GM10248 (cell line): ENCODE measurements at regions not wholly inside any gene's neighbourhood (a gene's known extent, or its start where the extent isn't known, plus 50 kb on each side); places are given as distances from the start of the nearest gene placed in this dataset.
"Not testable (repeated sequence)": the region's sequence is repeated elsewhere in the genome, so short reads cannot be mapped to it uniquely, and the experiment has no call there.

Source experiments
- CTCF ChIA-PET: fragments of 300-600 bp; sonication (Branson Sonifier 250); formaldehyde crosslinking; extraction: SDS; loops from one replicate; lab custom pipeline; 2021; ENCODE audit warnings: antibody characterized with exemption; lab: Yijun Ruan, JAX
- POLR2A ChIA-PET: fragments of 350-650 bp; sonication (Branson Sonifier 250); formaldehyde crosslinking; extraction: SDS; loops from one replicate; lab custom pipeline; 2020; ENCODE audit warnings: antibody characterized with exemption; lab: Yijun Ruan, JAX
- DNase-seq: peaks from one replicate; pipeline ENCODE4 v3.0.0; 2012; ENCODE audit errors: extremely low spot score
- TF ChIP-seq, protein P1 (sequence below): IDR thresholded peaks from 2 replicates; pipeline ENCODE4 v1.5.1; 2012; ENCODE audit warnings: mild to moderate bottlenecking, low read depth; ENCODE audit errors: extremely low read depth, missing control alignments, control extremely low read depth

- POLR2A ChIA-PET = no interaction called here
- DNase-seq = no peak
- TF ChIP-seq, protein P1, sequence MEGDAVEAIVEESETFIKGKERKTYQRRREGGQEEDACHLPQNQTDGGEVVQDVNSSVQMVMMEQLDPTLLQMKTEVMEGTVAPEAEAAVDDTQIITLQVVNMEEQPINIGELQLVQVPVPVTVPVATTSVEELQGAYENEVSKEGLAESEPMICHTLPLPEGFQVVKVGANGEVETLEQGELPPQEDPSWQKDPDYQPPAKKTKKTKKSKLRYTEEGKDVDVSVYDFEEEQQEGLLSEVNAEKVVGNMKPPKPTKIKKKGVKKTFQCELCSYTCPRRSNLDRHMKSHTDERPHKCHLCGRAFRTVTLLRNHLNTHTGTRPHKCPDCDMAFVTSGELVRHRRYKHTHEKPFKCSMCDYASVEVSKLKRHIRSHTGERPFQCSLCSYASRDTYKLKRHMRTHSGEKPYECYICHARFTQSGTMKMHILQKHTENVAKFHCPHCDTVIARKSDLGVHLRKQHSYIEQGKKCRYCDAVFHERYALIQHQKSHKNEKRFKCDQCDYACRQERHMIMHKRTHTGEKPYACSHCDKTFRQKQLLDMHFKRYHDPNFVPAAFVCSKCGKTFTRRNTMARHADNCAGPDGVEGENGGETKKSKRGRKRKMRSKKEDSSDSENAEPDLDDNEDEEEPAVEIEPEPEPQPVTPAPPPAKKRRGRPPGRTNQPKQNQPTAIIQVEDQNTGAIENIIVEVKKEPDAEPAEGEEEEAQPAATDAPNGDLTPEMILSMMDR = no peak
- CTCF ChIA-PET = interaction anchor here (1.3 to 3.1 kb wide), 3 partner anchors 8 to 15 kb away, joined by 4 to 14 read pairs (median 11); no protein-coding TSS in a partner anchor
Observed at GRCh38 chr5:54404568-54404967, 50.9 kb upstream of the HSPB3 start.

GRCh38 chr5:54403885-54404416 lies 51.5 kb upstream of the HSPB3 start:
- DNase-seq = no peak
- POLR2A ChIA-PET = no interaction called here
- CTCF ChIA-PET = interaction anchor here (1.3 to 3.1 kb wide), 5 partner anchors 9 to 64 kb away, joined by 3 to 14 read pairs (median 4); no protein-coding TSS in a partner anchor
- TF ChIP-seq, protein P1 = no peak

GRCh38 chr5:54403121-54403520 lies 52.4 kb upstream of the HSPB3 start:
- TF ChIP-seq, protein P1 = no peak
- CTCF ChIA-PET = interaction anchor here (0.8 to 3.1 kb wide), 8 partner anchors 9 to 464 kb away, joined by 3 to 20 read pairs (median 4); no protein-coding TSS in a partner anchor
- DNase-seq = no peak
- POLR2A ChIA-PET = no interaction called here

- peak; percentile 43 for DNase-seq
- POLR2A ChIA-PET = interaction anchor here (1.5 kb wide), 1 partner anchor 91 kb away, joined by 4 read pairs; the partner anchor contains the start of gene ARL15
- CTCF ChIA-PET = interaction anchor here (1.2 to 3.1 kb wide), 5 partner anchors 9 to 91 kb away, joined by 3 to 20 read pairs (median 5); partner anchors contain the start of gene ARL15
Observed at GRCh38 chr5:54401515-54401914, 54.0 kb upstream of the HSPB3 start.

DNA sequence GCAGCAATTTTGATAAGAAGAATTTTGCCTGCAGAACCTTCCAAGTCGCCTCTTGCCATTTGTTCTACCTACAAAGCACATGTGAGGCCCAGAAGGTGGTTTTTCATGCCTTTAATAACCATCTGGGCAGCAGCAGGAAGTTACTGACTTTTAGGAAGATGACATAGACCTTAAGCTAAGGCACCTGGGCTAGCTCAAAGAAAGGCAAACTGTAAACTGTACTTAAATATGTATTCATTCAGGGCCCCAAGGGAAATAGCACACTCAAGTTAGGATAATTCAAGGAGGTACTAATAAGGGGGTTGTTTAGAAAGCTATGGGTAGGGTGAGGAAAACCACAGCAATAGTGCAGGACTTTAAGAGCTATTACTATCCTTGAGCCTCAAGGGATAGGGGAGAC lies 57.3 kb upstream of the HSPB3 start:
- TF ChIP-seq, protein P1 = no peak
- ChIA-PET CTCF (interaction anchor here (0.6 to 1.3 kb wide), 3 partner anchors 13 to 83 kb away, joined by 3 to 4 read pairs (median 3); no protein-coding TSS in a partner anchor), POLR2A (no interaction called here)
- no peak for DNase-seq

More at GRCh38 chr5:54401515-54401914, 54.0 kb upstream of the HSPB3 start:
- TF ChIP-seq, protein P1 = no peak

DNA sequence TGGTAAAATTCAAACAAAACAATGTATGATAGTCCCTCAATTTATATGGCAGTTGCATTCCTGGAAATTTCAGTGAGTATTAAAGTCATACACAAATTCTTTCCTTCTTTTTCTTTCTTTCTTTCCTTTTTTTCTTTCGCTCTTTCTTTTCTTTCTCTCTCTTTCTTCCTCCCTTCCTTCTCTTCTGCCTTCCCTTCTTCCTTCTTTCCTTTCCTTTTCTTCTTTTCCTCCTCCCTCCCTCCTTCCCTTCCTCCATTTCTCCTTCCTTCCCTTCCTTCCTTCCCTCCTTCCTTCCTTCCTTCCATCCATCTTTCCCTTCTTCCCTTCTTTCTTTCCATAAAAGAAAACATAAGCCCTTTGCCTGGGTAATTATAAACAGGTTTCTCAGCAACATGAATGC lies 58.1 kb upstream of the HSPB3 start:
- TF ChIP-seq, protein P1 = no peak
- ChIA-PET CTCF (interaction anchor here (1.3 kb wide), 1 partner anchor 14 kb away, joined by 3 read pairs; no protein-coding TSS in a partner anchor), POLR2A (no interaction called here)
- DNase-seq = no peak

DNA sequence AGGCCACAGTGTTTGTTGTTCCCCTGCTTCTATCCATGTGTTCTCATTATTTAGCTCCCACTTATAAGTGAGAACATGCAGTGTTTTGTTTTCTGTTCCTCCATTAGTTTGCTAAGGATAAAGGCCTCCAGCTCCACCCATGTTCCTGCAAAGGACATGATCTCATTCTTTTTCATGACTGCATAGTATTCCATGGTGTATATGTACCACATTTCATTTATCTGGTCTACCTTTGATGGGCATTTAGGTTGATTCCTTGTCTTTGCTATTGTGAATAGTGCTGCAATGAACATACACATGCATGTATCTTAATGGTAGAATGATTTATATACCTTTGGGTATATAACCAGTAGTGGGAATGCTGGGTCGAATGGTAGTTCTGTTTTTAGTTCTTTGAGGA lies 62.5 kb upstream of the HSPB3 start:
- POLR2A ChIA-PET, DNase-seq: not testable (repeated sequence)
- CTCF ChIA-PET = interaction anchor here (0.9 to 1.9 kb wide), 3 partner anchors 8 to 53 kb away, joined by 3 to 5 read pairs (median 3); no protein-coding TSS in a partner anchor
